22Rv1 (cell line): ENCODE measurements at regions not wholly inside any gene's neighbourhood (a gene's known extent, or its start where the extent isn't known, plus 50 kb on each side); places are given as distances from the start of the nearest gene placed in this dataset.

Experiments used
- ZFX ChIP-seq: fragments of 450-650 bp; IDR thresholded peaks from 2 replicates; pipeline ENCODE4 v1.6.1; 2017; ENCODE audit warnings: antibody characterized with exemption, borderline replicate concordance
- TF ChIP-seq, protein P1 (sequence below): fragments of 450-650 bp; IDR thresholded peaks from 2 replicates; pipeline ENCODE4 v1.5.1; 2017; ENCODE audit warnings: mild to moderate bottlenecking

DNA sequence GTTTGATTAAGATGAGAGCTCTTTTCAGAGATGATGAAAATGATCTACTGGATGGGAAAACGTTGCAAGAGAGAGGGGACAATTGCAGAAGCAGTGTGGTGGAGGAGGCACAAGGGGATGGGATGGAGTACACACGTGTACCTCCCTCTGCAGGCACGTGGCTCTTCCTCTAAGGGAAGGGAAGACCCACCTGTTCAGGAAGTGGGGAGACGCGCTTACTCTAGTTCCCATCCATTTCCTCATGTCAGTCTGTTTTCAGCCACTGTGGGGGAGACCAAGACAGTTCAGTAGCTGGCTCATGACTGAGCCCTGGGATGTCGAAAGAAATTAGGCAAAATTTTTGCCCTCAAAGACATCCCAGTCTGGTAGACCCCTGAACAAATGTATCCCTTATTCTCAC, 619.2 kb upstream of the CLINT1 start:
- TF ChIP-seq, protein P1, sequence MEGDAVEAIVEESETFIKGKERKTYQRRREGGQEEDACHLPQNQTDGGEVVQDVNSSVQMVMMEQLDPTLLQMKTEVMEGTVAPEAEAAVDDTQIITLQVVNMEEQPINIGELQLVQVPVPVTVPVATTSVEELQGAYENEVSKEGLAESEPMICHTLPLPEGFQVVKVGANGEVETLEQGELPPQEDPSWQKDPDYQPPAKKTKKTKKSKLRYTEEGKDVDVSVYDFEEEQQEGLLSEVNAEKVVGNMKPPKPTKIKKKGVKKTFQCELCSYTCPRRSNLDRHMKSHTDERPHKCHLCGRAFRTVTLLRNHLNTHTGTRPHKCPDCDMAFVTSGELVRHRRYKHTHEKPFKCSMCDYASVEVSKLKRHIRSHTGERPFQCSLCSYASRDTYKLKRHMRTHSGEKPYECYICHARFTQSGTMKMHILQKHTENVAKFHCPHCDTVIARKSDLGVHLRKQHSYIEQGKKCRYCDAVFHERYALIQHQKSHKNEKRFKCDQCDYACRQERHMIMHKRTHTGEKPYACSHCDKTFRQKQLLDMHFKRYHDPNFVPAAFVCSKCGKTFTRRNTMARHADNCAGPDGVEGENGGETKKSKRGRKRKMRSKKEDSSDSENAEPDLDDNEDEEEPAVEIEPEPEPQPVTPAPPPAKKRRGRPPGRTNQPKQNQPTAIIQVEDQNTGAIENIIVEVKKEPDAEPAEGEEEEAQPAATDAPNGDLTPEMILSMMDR, result no peak
- TF ChIP-seq ZFX, result no peak
